Activated CD4-positive, alpha-beta T cell treated with anti-CD3 and anti-CD28 coated beads for 36 hours (primary cell): ENCODE measurements at regions not wholly inside any gene's neighbourhood (a gene's known extent, or its start where the extent isn't known, plus 50 kb on each side); places are given as distances from the start of the nearest gene placed in this dataset.
"Not testable (repeated sequence)": the region's sequence is repeated elsewhere in the genome, so short reads cannot be mapped to it uniquely, and the experiment has no call there.

ENCODE experiments used
- ATAC-seq: fragments of 200-7000 bp; cut with Tn5 transposase; one replicate; pipeline ENCODE4 v1.10.0; 2021; ENCODE audit warnings: mild to moderate bottlenecking, moderate library complexity
- CTCF ChIA-PET: fragments of 350-600 bp; sonication (Branson Sonifier 250); formaldehyde crosslinking; loops from one replicate; lab custom pipeline; 2021; ENCODE audit warnings: antibody characterized with exemption; lab: Charles Lee
- POLR2A ChIA-PET: fragments of 350-600 bp; sonication (Branson Sonifier 250); formaldehyde crosslinking; loops from one replicate; lab custom pipeline; 2021; ENCODE audit warnings: antibody characterized with exemption, inconsistent platforms; lab: Charles Lee
- DNase-seq: peaks from one replicate; pipeline ENCODE4 v3.0.0-alpha.2; 2020
- H3K27ac Mint-ChIP-seq: one replicate; pipeline ENCODE4 v1.8.0; 2021; ENCODE audit warnings: mixed read lengths
- H3K27me3 Mint-ChIP-seq: one replicate; pipeline ENCODE4 v1.8.0; 2021; ENCODE audit warnings: mixed read lengths
- H3K36me3 Mint-ChIP-seq: one replicate; pipeline ENCODE4 v1.8.0; 2021; ENCODE audit warnings: low read depth, mixed read lengths
- H3K4me1 Mint-ChIP-seq: one replicate; pipeline ENCODE4 v1.8.0; 2021; ENCODE audit warnings: mixed read lengths
- H3K4me3 Mint-ChIP-seq: one replicate; pipeline ENCODE4 v1.8.0; 2021; ENCODE audit warnings: mild to moderate bottlenecking, moderate library complexity, mixed read lengths
- H3K9me3 Mint-ChIP-seq: one replicate; pipeline ENCODE4 v1.8.0; 2021; ENCODE audit warnings: low read depth, mixed read lengths
- intact Hi-C, 2 experiments: fragments of 100-400 bp; cut with DNase I in 1 of 2; cut with micrococcal nuclease in 1 of 2; formaldehyde crosslinking; loops; one replicate each; pipeline versions ENCODE4 v1.14.2 to v1.15.1; 2022 to 2024; cut with DNase I, micrococcal nuclease

GRCh38 chr2:91742973-91743490, 3051.6 kb downstream of the RPIA start:
- H3K9me3 Mint-ChIP-seq, CTCF ChIA-PET, H3K27me3 Mint-ChIP-seq, H3K4me1 Mint-ChIP-seq, POLR2A ChIA-PET, H3K4me3 Mint-ChIP-seq, H3K36me3 Mint-ChIP-seq, ATAC-seq, H3K27ac Mint-ChIP-seq, DNase-seq, intact Hi-C loops: not testable (repeated sequence)

- H3K36me3 Mint-ChIP-seq, H3K4me3 Mint-ChIP-seq, DNase-seq, ATAC-seq, H3K4me1 Mint-ChIP-seq, POLR2A ChIA-PET, CTCF ChIA-PET, H3K9me3 Mint-ChIP-seq, H3K27ac Mint-ChIP-seq, H3K27me3 Mint-ChIP-seq, intact Hi-C loops: not testable (repeated sequence)
Observed at GRCh38 chr2:91743910-91744309, 3052.4 kb downstream of the RPIA start.

- POLR2A ChIA-PET, DNase-seq, H3K9me3 Mint-ChIP-seq, H3K36me3 Mint-ChIP-seq, H3K4me1 Mint-ChIP-seq, intact Hi-C loops, ATAC-seq, H3K27ac Mint-ChIP-seq, CTCF ChIA-PET, H3K4me3 Mint-ChIP-seq: not testable (repeated sequence)
- H3K27me3 Mint-ChIP-seq, result peaks cover 14% of the 10 kb centered on the region
Observed at GRCh38 chr2:91744700-91745141, 3053.2 kb downstream of the RPIA start.

GRCh38 chr2:91748902-91749301, 3057.4 kb downstream of the RPIA start:
- Mint-ChIP-seq H3K9me3 (peaks cover 4% of the 10 kb centered on the region), H3K4me3 (no peak overlapping the region), H3K27me3 (peaks cover 15% of the 10 kb centered on the region), H3K4me1 (no peaks in the 10 kb centered on the region), H3K36me3 (no peaks in the 10 kb centered on the region), H3K27ac (no peak overlapping the region)
- DNase-seq, result peak; percentile 6
- ChIA-PET CTCF (no interaction called here), POLR2A (no interaction called here)
- intact Hi-C loops, result no loop called here
- ATAC-seq, result peak; percentile 42

GRCh38 chr2:91749665-91750064, 3058.2 kb downstream of the RPIA start:
- intact Hi-C loops, H3K9me3 Mint-ChIP-seq, H3K4me1 Mint-ChIP-seq, CTCF ChIA-PET, POLR2A ChIA-PET, ATAC-seq, H3K36me3 Mint-ChIP-seq, H3K27ac Mint-ChIP-seq, DNase-seq, H3K4me3 Mint-ChIP-seq: not testable (repeated sequence)
- H3K27me3 Mint-ChIP-seq, result peaks cover 15% of the 10 kb centered on the region

DNA sequence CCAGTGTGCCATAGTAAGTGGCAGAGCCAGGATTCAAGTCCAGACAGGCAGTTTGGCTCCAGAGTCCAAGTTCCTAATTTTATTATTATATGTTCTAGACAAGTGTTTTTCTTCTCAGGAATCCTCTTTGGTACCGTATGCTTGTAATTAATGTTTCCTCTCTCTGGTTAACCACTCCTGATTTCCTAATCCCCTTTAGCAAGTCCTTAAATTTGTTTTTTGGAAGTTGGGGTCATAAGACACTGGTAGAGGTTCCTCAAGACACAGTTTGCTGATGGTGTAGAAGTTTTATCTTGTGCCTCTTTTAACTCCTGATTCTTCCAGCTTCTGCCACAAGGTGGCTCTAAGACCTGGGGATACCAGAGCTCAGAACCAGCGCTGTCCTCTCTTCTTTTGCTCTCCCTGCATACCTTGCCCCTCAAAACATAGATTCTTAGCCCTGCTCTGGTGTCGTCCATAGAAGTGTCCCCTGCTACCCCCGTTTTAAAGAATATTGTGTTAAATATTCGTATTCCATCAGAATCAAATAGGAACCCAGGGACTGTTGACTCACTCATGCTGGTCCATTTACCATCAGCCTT, 3068.0 kb downstream of the RPIA start:
- ATAC-seq, DNase-seq, H3K27me3 Mint-ChIP-seq, H3K27ac Mint-ChIP-seq, CTCF ChIA-PET, H3K4me1 Mint-ChIP-seq, POLR2A ChIA-PET, H3K9me3 Mint-ChIP-seq, H3K36me3 Mint-ChIP-seq, intact Hi-C loops, H3K4me3 Mint-ChIP-seq: not testable (repeated sequence)

DNA sequence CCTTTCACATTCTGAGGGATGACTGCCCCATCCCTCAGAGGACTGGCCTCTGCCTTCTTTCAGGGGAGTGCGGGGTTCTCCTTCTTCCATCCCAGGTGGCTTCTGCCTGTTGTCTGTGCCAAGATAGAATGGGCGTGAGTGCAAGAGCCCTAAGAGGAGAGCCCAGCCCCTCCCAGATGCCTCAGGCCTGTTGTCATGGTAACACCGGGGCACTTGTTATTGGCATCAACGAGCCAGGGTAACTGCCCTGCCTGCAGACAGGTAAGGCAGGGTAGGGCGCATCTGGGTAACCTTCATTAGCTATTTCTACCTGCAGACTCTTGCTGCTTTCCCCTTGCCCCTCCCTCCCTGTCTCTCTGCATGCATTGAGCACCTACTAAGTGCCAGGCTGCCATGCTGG, 3069.2 kb downstream of the RPIA start:
- POLR2A ChIA-PET, intact Hi-C loops, H3K9me3 Mint-ChIP-seq, H3K27me3 Mint-ChIP-seq, CTCF ChIA-PET, H3K4me1 Mint-ChIP-seq, DNase-seq, ATAC-seq, H3K36me3 Mint-ChIP-seq, H3K27ac Mint-ChIP-seq, H3K4me3 Mint-ChIP-seq: not testable (repeated sequence)

- POLR2A ChIA-PET, H3K9me3 Mint-ChIP-seq, intact Hi-C loops, H3K27me3 Mint-ChIP-seq, H3K36me3 Mint-ChIP-seq, ATAC-seq, H3K4me1 Mint-ChIP-seq, CTCF ChIA-PET, H3K27ac Mint-ChIP-seq, DNase-seq, H3K4me3 Mint-ChIP-seq: not testable (repeated sequence)
Observed at GRCh38 chr2:91762312-91762711, 3070.8 kb downstream of the RPIA start.

GRCh38 chr2:91763710-91764109, 3072.2 kb downstream of the RPIA start:
- not testable (repeated sequence) for H3K36me3 Mint-ChIP-seq, H3K9me3 Mint-ChIP-seq

DNA sequence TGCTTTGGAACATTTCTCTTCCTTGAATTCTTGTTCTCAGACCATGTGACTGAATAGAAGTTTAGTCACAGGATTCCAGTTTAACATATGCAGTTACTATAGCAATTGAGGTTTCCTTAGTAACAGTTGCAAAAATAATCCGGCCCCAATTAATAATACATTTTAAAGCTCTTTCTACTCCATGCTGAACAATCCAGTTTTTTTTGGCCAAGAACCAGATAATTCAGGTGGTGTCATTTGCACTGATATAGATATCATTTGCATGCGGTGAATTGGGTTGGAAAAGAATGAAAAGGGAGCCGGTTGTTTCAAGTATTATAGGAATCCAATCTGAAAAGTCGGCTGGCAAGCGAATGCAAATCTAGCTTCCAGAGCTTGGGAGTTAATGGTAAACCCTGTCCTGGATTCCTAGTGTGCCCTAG, 3073.1 kb downstream of the RPIA start:
- H3K4me3 Mint-ChIP-seq, ATAC-seq, intact Hi-C loops, H3K27me3 Mint-ChIP-seq, DNase-seq, CTCF ChIA-PET, POLR2A ChIA-PET, H3K27ac Mint-ChIP-seq, H3K9me3 Mint-ChIP-seq, H3K4me1 Mint-ChIP-seq, H3K36me3 Mint-ChIP-seq: not testable (repeated sequence)

More at GRCh38 chr2:91763710-91764109, 3072.2 kb downstream of the RPIA start:
- CTCF ChIA-PET, H3K27me3 Mint-ChIP-seq, H3K4me1 Mint-ChIP-seq, intact Hi-C loops, ATAC-seq, H3K4me3 Mint-ChIP-seq, POLR2A ChIA-PET, DNase-seq, H3K27ac Mint-ChIP-seq: not testable (repeated sequence)

- CTCF ChIA-PET, ATAC-seq: not testable (repeated sequence)
Observed at GRCh38 chr2:91765018-91765754, 3073.7 kb downstream of the RPIA start.

More at GRCh38 chr2:91765018-91765754, 3073.7 kb downstream of the RPIA start:
- H3K27ac Mint-ChIP-seq, intact Hi-C loops, H3K27me3 Mint-ChIP-seq, H3K9me3 Mint-ChIP-seq, DNase-seq, H3K36me3 Mint-ChIP-seq, H3K4me1 Mint-ChIP-seq, H3K4me3 Mint-ChIP-seq, POLR2A ChIA-PET: not testable (repeated sequence)
